WTC11 (cell line): ENCODE measurements at regions not wholly inside any gene's neighbourhood (a gene's known extent, or its start where the extent isn't known, plus 50 kb on each side); places are given as distances from the start of the nearest gene placed in this dataset.

Source experiments
- ARID4B ChIP-seq: sonication (generic); formaldehyde crosslinking; IDR thresholded peaks from 2 replicates; pipeline ENCODE4 v1.8.0; 2023; ENCODE audit warnings: missing genetic modification reagents, mild to moderate bottlenecking, borderline replicate concordance
- CREB1 ChIP-seq: sonication (generic); formaldehyde crosslinking; IDR thresholded peaks from 2 replicates; pipeline ENCODE4 v1.8.0; 2023; ENCODE audit warnings: mild to moderate bottlenecking, missing genetic modification reagents
- CTCF ChIP-seq: fragments of 200-600 bp; IDR thresholded peaks from 2 replicates; pipeline ENCODE4 v1.8.0; 2022; ENCODE audit warnings: antibody characterized with exemption
- ESRRA ChIP-seq: sonication (generic); formaldehyde crosslinking; IDR thresholded peaks from 2 replicates; pipeline ENCODE4 v1.8.1; 2022; ENCODE audit warnings: mild to moderate bottlenecking, missing genetic modification reagents, borderline replicate concordance
- ETV6 ChIP-seq: sonication (generic); formaldehyde crosslinking; IDR thresholded peaks from 2 replicates; pipeline ENCODE4 v1.8.1; 2022; ENCODE audit warnings: mild to moderate bottlenecking, missing genetic modification reagents
- NR2C2 ChIP-seq: sonication (generic); formaldehyde crosslinking; IDR thresholded peaks from 2 replicates; pipeline ENCODE4 v1.8.0; 2022; ENCODE audit warnings: mild to moderate bottlenecking, missing genetic modification reagents
- RELA ChIP-seq: sonication (generic); formaldehyde crosslinking; IDR thresholded peaks from 2 replicates; pipeline ENCODE4 v1.8.1; 2022; ENCODE audit warnings: missing genetic modification reagents, mild to moderate bottlenecking, borderline replicate concordance
- ZNF317 ChIP-seq: sonication (generic); formaldehyde crosslinking; IDR thresholded peaks from 2 replicates; pipeline ENCODE4 v1.8.1; 2023; ENCODE audit warnings: low read depth, mild to moderate bottlenecking, moderate library complexity, missing genetic modification reagents, borderline replicate concordance
- ZNF416 ChIP-seq: fragments of 250-450 bp; sonication (Bioruptor Pico); IDR thresholded peaks from 2 replicates; pipeline ENCODE4 v1.9.0; 2021; ENCODE audit warnings: mild to moderate bottlenecking, inconsistent platforms
- TF ChIP-seq, protein P1 (sequence below): sonication (generic); formaldehyde crosslinking; conservative IDR thresholded peaks from 2 replicates; pipeline ENCODE4 v1.8.1; 2022; ENCODE audit warnings: mild to moderate bottlenecking, missing genetic modification reagents

DNA sequence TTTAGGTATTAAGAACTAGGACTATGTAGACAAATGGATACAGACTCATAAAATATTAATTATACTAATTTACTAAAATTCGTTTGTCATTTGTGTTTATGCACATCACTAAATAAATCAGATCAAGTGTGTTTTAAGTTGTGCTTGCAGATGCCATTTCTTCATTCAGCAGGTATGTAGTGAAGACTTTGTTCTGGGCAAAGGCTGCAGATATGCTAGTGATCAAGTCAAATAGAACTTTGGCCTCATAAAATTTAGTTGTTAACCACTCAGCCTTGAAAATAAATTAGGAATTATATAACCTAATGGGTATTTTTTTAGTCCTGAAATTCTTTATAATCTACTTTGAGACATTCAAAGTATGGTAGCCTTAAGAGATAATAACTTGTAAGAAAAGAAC, 80.4 kb upstream of the TRPC4 start:
- TF ChIP-seq RELA (no peak), ZNF317 (CRISPR knock-in tag) (no peak), ETV6 (CRISPR knock-in tag) (no peak), CTCF (no peak), NR2C2 (CRISPR knock-in tag) (no peak), ARID4B (no peak), CREB1 (CRISPR knock-in tag) (no peak), ESRRA (CRISPR knock-in tag) (no peak), ZNF416 (CRISPR knock-in tag) (no peak)
- TF ChIP-seq, protein P1, sequence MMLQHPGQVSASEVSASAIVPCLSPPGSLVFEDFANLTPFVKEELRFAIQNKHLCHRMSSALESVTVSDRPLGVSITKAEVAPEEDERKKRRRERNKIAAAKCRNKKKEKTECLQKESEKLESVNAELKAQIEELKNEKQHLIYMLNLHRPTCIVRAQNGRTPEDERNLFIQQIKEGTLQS (CRISPR knock-in tag) = no peak
